ENCODE measurements at regions not wholly inside any gene's neighbourhood (a gene's known extent, or its start where the extent isn't known, plus 50 kb on each side); places are given as distances from the start of the nearest gene placed in this dataset.

GRCh38 chr3:72381584-72381983 lies 466.7 kb downstream of the SHQ1 start:
- intact Hi-C loops (cut with micrococcal nuclease; ENCODE audit: unreplicated experiment), result no loop called here
- Histone ChIP-seq H3K36me3 (ENCODE audit: control insufficient read depth, insufficient read depth, low read length) (no peaks in the 10 kb centered on the region), H3K27ac (ENCODE audit: low read length) (no peak overlapping the region), H3K9me3 (ENCODE audit: control insufficient read depth, insufficient read depth, low read depth, low read length) (no peaks in the 10 kb centered on the region), H3K27me3 (ENCODE audit: control insufficient read depth, insufficient read depth, low read length) (no peaks in the 10 kb centered on the region), H3K4me1 (ENCODE audit: control insufficient read depth, insufficient read depth, low read length) (no peaks in the 10 kb centered on the region), H3K4me3 (ENCODE audit: low read depth in 2 of 2, low read length in 2 of 2) (no peak overlapping the region)
- POLR2A ChIA-PET, result no interaction called here
- no TSS peak for BruUV-seq (replicated peaks)
- TF ChIP-seq, protein P1, sequence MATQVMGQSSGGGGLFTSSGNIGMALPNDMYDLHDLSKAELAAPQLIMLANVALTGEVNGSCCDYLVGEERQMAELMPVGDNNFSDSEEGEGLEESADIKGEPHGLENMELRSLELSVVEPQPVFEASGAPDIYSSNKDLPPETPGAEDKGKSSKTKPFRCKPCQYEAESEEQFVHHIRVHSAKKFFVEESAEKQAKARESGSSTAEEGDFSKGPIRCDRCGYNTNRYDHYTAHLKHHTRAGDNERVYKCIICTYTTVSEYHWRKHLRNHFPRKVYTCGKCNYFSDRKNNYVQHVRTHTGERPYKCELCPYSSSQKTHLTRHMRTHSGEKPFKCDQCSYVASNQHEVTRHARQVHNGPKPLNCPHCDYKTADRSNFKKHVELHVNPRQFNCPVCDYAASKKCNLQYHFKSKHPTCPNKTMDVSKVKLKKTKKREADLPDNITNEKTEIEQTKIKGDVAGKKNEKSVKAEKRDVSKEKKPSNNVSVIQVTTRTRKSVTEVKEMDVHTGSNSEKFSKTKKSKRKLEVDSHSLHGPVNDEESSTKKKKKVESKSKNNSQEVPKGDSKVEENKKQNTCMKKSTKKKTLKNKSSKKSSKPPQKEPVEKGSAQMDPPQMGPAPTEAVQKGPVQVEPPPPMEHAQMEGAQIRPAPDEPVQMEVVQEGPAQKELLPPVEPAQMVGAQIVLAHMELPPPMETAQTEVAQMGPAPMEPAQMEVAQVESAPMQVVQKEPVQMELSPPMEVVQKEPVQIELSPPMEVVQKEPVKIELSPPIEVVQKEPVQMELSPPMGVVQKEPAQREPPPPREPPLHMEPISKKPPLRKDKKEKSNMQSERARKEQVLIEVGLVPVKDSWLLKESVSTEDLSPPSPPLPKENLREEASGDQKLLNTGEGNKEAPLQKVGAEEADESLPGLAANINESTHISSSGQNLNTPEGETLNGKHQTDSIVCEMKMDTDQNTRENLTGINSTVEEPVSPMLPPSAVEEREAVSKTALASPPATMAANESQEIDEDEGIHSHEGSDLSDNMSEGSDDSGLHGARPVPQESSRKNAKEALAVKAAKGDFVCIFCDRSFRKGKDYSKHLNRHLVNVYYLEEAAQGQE (IDR thresholded peaks at IDR 0.05; ENCODE audit: insufficient read depth in 1 of 2, low read depth in 2 of 2, low read length in 1 of 2), result no peak
- TF ChIP-seq SIN3A (IDR thresholded peaks at IDR 0.05; ENCODE audit: borderline replicate concordance, insufficient read depth, low read depth, low read length), result no peak
- TF ChIP-seq TCF7L2 (IDR thresholded peaks at IDR 0.05; ENCODE audit: low read depth, low read length), result no peak
- TF ChIP-seq, protein P2, sequence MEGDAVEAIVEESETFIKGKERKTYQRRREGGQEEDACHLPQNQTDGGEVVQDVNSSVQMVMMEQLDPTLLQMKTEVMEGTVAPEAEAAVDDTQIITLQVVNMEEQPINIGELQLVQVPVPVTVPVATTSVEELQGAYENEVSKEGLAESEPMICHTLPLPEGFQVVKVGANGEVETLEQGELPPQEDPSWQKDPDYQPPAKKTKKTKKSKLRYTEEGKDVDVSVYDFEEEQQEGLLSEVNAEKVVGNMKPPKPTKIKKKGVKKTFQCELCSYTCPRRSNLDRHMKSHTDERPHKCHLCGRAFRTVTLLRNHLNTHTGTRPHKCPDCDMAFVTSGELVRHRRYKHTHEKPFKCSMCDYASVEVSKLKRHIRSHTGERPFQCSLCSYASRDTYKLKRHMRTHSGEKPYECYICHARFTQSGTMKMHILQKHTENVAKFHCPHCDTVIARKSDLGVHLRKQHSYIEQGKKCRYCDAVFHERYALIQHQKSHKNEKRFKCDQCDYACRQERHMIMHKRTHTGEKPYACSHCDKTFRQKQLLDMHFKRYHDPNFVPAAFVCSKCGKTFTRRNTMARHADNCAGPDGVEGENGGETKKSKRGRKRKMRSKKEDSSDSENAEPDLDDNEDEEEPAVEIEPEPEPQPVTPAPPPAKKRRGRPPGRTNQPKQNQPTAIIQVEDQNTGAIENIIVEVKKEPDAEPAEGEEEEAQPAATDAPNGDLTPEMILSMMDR (IDR thresholded peaks at IDR 0.05), result no peak
- TF ChIP-seq POLR2AphosphoS5 (IDR thresholded peaks at IDR 0.05; ENCODE audit: low read depth, low read length), result no peak
- CTCF ChIA-PET, result no interaction called here
- in situ Hi-C loops (cut with HindIII; ENCODE audit: low pct_unique_long_range_greater_than_20kb, low sequenced_read_pairs), result no loop called here
- DNase-seq (ENCODE audit: low read depth, low spot score) (no peak), ATAC-seq (no peak)

GRCh38 chr3:72380711-72381493 lies 467.3 kb downstream of the SHQ1 start:
- intact Hi-C loops (cut with micrococcal nuclease; ENCODE audit: unreplicated experiment) (no loop called here), in situ Hi-C loops (cut with HindIII; ENCODE audit: low pct_unique_long_range_greater_than_20kb, low sequenced_read_pairs) (no loop called here)
- no peak overlapping the region for H3K4me3 ChIP-seq (ENCODE audit: low read depth in 2 of 2, low read length in 2 of 2)
- no peaks in the 10 kb centered on the region for H3K9me3 ChIP-seq (ENCODE audit: control insufficient read depth, insufficient read depth, low read depth, low read length)
- ChIA-PET POLR2A (no interaction called here), CTCF (no interaction called here)
- no peak for TF ChIP-seq TCF7L2 (IDR thresholded peaks at IDR 0.05; ENCODE audit: low read depth, low read length)
- TF ChIP-seq, protein P1 (IDR thresholded peaks at IDR 0.05; ENCODE audit: insufficient read depth in 1 of 2, low read depth in 2 of 2, low read length in 1 of 2), result no peak
- no peak for TF ChIP-seq SIN3A (IDR thresholded peaks at IDR 0.05; ENCODE audit: borderline replicate concordance, insufficient read depth, low read depth, low read length)
- no peak for TF ChIP-seq POLR2AphosphoS5 (IDR thresholded peaks at IDR 0.05; ENCODE audit: low read depth, low read length)
- TF ChIP-seq, protein P2 (IDR thresholded peaks at IDR 0.05), result no peak
- no peaks in the 10 kb centered on the region for H3K27me3 ChIP-seq (ENCODE audit: control insufficient read depth, insufficient read depth, low read length)
- DNase-seq (ENCODE audit: low read depth, low spot score) (no peak), ATAC-seq (no peak)
- H3K4me1 ChIP-seq (ENCODE audit: control insufficient read depth, insufficient read depth, low read length), result no peaks in the 10 kb centered on the region
- no peak overlapping the region for H3K27ac ChIP-seq (ENCODE audit: low read length)
- no peaks in the 10 kb centered on the region for H3K36me3 ChIP-seq (ENCODE audit: control insufficient read depth, insufficient read depth, low read length)
- BruUV-seq (replicated peaks), result no TSS peak
